ENCODE measurements at regions not wholly inside any gene's neighbourhood (a gene's known extent, or its start where the extent isn't known, plus 50 kb on each side); places are given as distances from the start of the nearest gene placed in this dataset.

DNA sequence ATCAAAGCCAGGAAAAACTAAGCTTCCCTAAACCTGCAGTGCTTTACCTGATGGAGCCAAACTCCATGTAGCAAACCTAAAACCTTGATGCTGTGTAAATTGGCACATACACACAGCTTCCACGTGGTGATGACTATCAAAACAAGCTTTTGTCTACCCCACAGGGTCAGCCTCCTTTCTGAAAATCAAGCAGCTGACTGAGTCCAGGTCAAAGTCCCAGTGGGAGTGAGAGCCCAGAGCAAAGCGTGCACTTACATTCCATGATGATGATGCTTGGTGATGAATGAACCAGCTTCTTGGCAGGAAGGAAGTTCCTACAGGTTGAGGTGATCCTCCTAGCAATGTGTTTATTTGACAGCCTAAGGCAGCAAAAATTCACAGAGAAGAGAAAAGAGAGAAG is 630.0 kb upstream of the TBX3 start:
- Histone ChIP-seq H3K79me1 (ENCODE audit: low read depth, low read length) (no peaks in the 10 kb centered on the region), H2AFZ (ENCODE audit: low read length) (no peak overlapping the region), H3K56ac (replicated peaks; ENCODE audit: insufficient read length, low read depth, low read length) (no peak overlapping the region), H3K14ac (ENCODE audit: insufficient read length) (no peak overlapping the region), H3K9ac (replicated peaks in 1 of 4; ENCODE audit: extremely low read depth in 1 of 4, low read depth in 3 of 4, low read length in 3 of 4) (no peak overlapping the region), H2BK12ac (ENCODE audit: low read depth, low read length) (no peak overlapping the region), H3K27ac (ENCODE audit: low read depth, low read length) (no peak overlapping the region), H2AK5ac (ENCODE audit: low read depth, low read length) (no peak overlapping the region), H2BK5ac (ENCODE audit: low read depth, low read length) (no peak overlapping the region), H2BK15ac (ENCODE audit: low read length) (no peak overlapping the region), H3K27me3 (replicated peaks in 1 of 4; ENCODE audit: control insufficient read depth in 3 of 4, extremely low read depth in 1 of 4, insufficient read depth in 3 of 4, low read length in 3 of 4) (no peaks in the 10 kb centered on the region), H2BK120ac (replicated peaks; ENCODE audit: low read depth, low read length) (no peak overlapping the region), H2BK20ac (ENCODE audit: low read length) (no peak overlapping the region), H3K18ac (ENCODE audit: extremely low read depth, low read length) (no peak overlapping the region), H3K23ac (ENCODE audit: insufficient read length) (no peak overlapping the region), H4K91ac (replicated peaks; ENCODE audit: insufficient read length, low read length) (no peak overlapping the region), H3K4me2 (ENCODE audit: insufficient read depth in 1 of 2, low read depth in 2 of 2, low read length in 2 of 2) (no peak overlapping the region), H3K4me1 (replicated peaks in 1 of 4; ENCODE audit: control insufficient read depth in 3 of 4, insufficient read depth in 4 of 4, low read length in 3 of 4) (no peaks in the 10 kb centered on the region), H3K4ac (replicated peaks; ENCODE audit: insufficient read length, low read depth, low read length) (no peak overlapping the region), H4K20me1 (replicated peaks in 1 of 2; ENCODE audit: control insufficient read depth in 1 of 2, insufficient read depth in 2 of 2, low read length in 2 of 2) (no peaks in the 10 kb centered on the region), H3K9me3 (ENCODE audit: insufficient read depth in 2 of 2, low read depth in 1 of 2, low read length in 1 of 2) (no peaks in the 10 kb centered on the region), H3K79me2 (ENCODE audit: control insufficient read depth in 1 of 2, insufficient read depth in 2 of 2, low read length in 2 of 2) (no peaks in the 10 kb centered on the region), H4K5ac (ENCODE audit: insufficient read length, low read depth, low read length) (no peak overlapping the region), H3K4me3 (ENCODE audit: extremely low read depth in 1 of 4, insufficient read depth in 2 of 4, low read depth in 3 of 4, low read length in 4 of 4) (no peak overlapping the region), H3K23me2 (ENCODE audit: low read depth, low read length) (no peaks in the 10 kb centered on the region), H4K8ac (ENCODE audit: extremely low read depth, insufficient read depth, low read length) (no peak overlapping the region), H3K36me3 (ENCODE audit: control insufficient read depth in 2 of 4, insufficient read depth in 4 of 4, low read length in 3 of 4) (no peaks in the 10 kb centered on the region)
- 83% methylated on average over 2 of the region's 2 CpGs; no CpG with 5 or more reads in 1 of the 2 experiments for WGBS, 2 experiments (ENCODE audit: extremely low coverage in 1 of 2, insufficient coverage in 1 of 2, insufficient read length in 1 of 2, insufficient replicate concordance in 2 of 2, low coverage in 1 of 2, low lambda C conversion rate in 2 of 2, missing lambda C conversion rate in 1 of 2)
- DNase-seq (ENCODE audit: low read depth in 1 of 2, low spot score in 2 of 2) (no peak), FAIRE-seq (no peak)
- ChIA-PET POLR2A (ENCODE audit: partially characterized antibody) (interaction anchor here (0.6 kb wide), 1 partner anchor 73 kb away, joined by 3 read pairs; no protein-coding TSS in a partner anchor), CTCF (ENCODE audit: partially characterized antibody) (no interaction called here)
- TF ChIP-seq NRF1 (IDR thresholded peaks at IDR 0.05; ENCODE audit: low read depth, low read length) (no peak), TCF12 (IDR thresholded peaks at IDR 0.05; ENCODE audit: low read depth, low read length) (no peak), FOSL1 (IDR thresholded peaks at IDR 0.05; ENCODE audit: insufficient read depth, low read depth, low read length) (no peak), BACH1 (IDR thresholded peaks at IDR 0.05; ENCODE audit: low read length) (no peak), SP4 (IDR thresholded peaks at IDR 0.05; ENCODE audit: low read length) (no peak), RBBP5 (IDR thresholded peaks at IDR 0.05; ENCODE audit: borderline replicate concordance, low read depth, low read length) (no peak), EZH2 (IDR thresholded peaks at IDR 0.05; ENCODE audit: low read depth, low read length, severe bottlenecking) (no peak)

Data from H1 (cell line).